Endothelial cell of umbilical vein (primary cell): ENCODE measurements at regions not wholly inside any gene's neighbourhood (a gene's known extent, or its start where the extent isn't known, plus 50 kb on each side); places are given as distances from the start of the nearest gene placed in this dataset.

Source experiments
- BruUV-seq: library from RNA; stranded (reverse); fragments of 400-500 nt; replicated peaks from 2 replicates; lab custom pipeline; 2021; lab: Mats Ljungman, UMichigan
- CTCF ChIA-PET: fragments of 300-600, 350-600 bp; sonication (Branson Sonifier 250); formaldehyde crosslinking; loops from one replicate; lab custom pipeline; 2021; ENCODE audit warnings: antibody characterized with exemption, inconsistent platforms; lab: Charles Lee
- POLR2A ChIA-PET: fragments of 300-600, 350-600 bp; sonication (Branson Sonifier 250); formaldehyde crosslinking; loops from one replicate; lab custom pipeline; 2021; ENCODE audit warnings: antibody characterized with exemption, inconsistent platforms; lab: Charles Lee
- DNase-seq: peaks from one replicate; pipeline ENCODE4 v3.0.0-alpha.2; 2011; ENCODE audit warnings: low read depth, low spot score
- FAIRE-seq: peaks from 2 replicates; lab custom pipeline; 2011; peaks lifted over from hg19 to GRCh38; lab: Jason Lieb, UNC
- H2AFZ ChIP-seq: 2 replicates; pipeline ENCODE4 v1.6.0; 2012; ENCODE audit warnings: low read depth, low read length, control low read depth, inconsistent platforms
- H3K27ac ChIP-seq: 2 replicates; pipeline ENCODE4 v1.5.1; 2011; ENCODE audit warnings: low read depth, mild to moderate bottlenecking, control low read depth, low read length, moderate library complexity; ENCODE audit not compliant: insufficient read depth
- H3K27me3 ChIP-seq, 2 experiments: 2 replicates each; pipeline versions ENCODE4 v1.6.0 to v1.6.1; 2011; ENCODE audit warnings: low read length in 2 of 2, mixed read lengths in 1 of 2; ENCODE audit not compliant: control insufficient read depth in 2 of 2, insufficient read depth in 2 of 2
- H3K36me3 ChIP-seq, 2 experiments: 2 replicates in 1 of 2; 3 replicates in 1 of 2; pipeline ENCODE4 v1.5.1; 2011; ENCODE audit warnings: low read length in 2 of 2, mild to moderate bottlenecking in 1 of 2, moderate library complexity in 1 of 2; ENCODE audit not compliant: control insufficient read depth in 2 of 2, insufficient read depth in 2 of 2; ENCODE audit errors: extremely low read depth in 1 of 2
- H3K4me1 ChIP-seq: 3 replicates; pipeline ENCODE4 v1.5.1; 2011; ENCODE audit warnings: mild to moderate bottlenecking, low read length; ENCODE audit not compliant: control insufficient read depth, insufficient read depth; ENCODE audit errors: extremely low read depth
- H3K4me2 ChIP-seq: 2 replicates; pipeline ENCODE4 v1.6.1; 2011; ENCODE audit warnings: low read length, control low read depth, mixed read lengths; ENCODE audit not compliant: insufficient read depth
- H3K4me3 ChIP-seq, 3 experiments: fragments of 200-600 bp in 1 of 3; sonication (generic), shearing (Covaris generic) in 1 of 3; replicated peaks in 1 of 3; 2 replicates each; pipeline ENCODE4 v1.5.1; 2011 to 2016; ENCODE audit warnings: control low read depth in 3 of 3, low read length in 3 of 3, mild to moderate bottlenecking in 2 of 3, inconsistent platforms in 1 of 3, low read depth in 1 of 3, moderate library complexity in 1 of 3; ENCODE audit not compliant: insufficient read depth in 1 of 3
- H3K79me2 ChIP-seq: 2 replicates; pipeline ENCODE4 v1.6.0; 2012; ENCODE audit warnings: low read length, inconsistent platforms; ENCODE audit not compliant: control insufficient read depth, insufficient read depth
- H3K9ac ChIP-seq: replicated peaks from 2 replicates; pipeline ENCODE3; 2011; ENCODE audit warnings: low read length, control low read depth; ENCODE audit not compliant: insufficient read depth; ENCODE audit errors: extremely low read depth
- H3K9me1 ChIP-seq: replicated peaks from 3 replicates; pipeline ENCODE4 v1.6.0; 2011; ENCODE audit warnings: mild to moderate bottlenecking, low read length; ENCODE audit not compliant: control insufficient read depth, insufficient read depth; ENCODE audit errors: extremely low read depth
- H3K9me3 ChIP-seq: replicated peaks from 2 replicates; pipeline ENCODE4 v1.5.1; 2012; ENCODE audit warnings: low read length, inconsistent platforms; ENCODE audit not compliant: control insufficient read depth, insufficient read depth
- H4K20me1 ChIP-seq: replicated peaks from 2 replicates; pipeline ENCODE3; 2011; ENCODE audit warnings: mild to moderate bottlenecking, low read length; ENCODE audit not compliant: control insufficient read depth, insufficient read depth; ENCODE audit errors: extremely low read depth
- EZH2 ChIP-seq: IDR thresholded peaks from 2 replicates; pipeline ENCODE4 v1.6.1; 2012; ENCODE audit warnings: borderline replicate concordance, low read depth, mild to moderate bottlenecking, moderate library complexity, low read length, inconsistent platforms; ENCODE audit not compliant: severe bottlenecking
- FOS ChIP-seq: IDR thresholded peaks from 2 replicates; pipeline ENCODE4 v1.6.1; 2011; ENCODE audit warnings: mild to moderate bottlenecking, low read length, moderate library complexity, borderline replicate concordance; ENCODE audit not compliant: insufficient read depth
- GATA2 ChIP-seq: IDR thresholded peaks from 2 replicates; pipeline ENCODE4 v1.7.0; 2011; ENCODE audit warnings: low read depth, mild to moderate bottlenecking, moderate library complexity, mixed read lengths, low read length; ENCODE audit not compliant: insufficient read length, insufficient read depth
- JUN ChIP-seq: IDR thresholded peaks from 2 replicates; pipeline ENCODE4 v1.6.1; 2011; ENCODE audit warnings: borderline replicate concordance, low read depth; ENCODE audit not compliant: insufficient read length, insufficient read depth
- MYC ChIP-seq: IDR thresholded peaks from one replicate; pipeline ENCODE4 v1.6.1; 2011; ENCODE audit warnings: mild to moderate bottlenecking, low read depth, low read length
- POLR2A ChIP-seq: IDR thresholded peaks from 2 replicates; pipeline ENCODE4 v1.6.1; 2012; ENCODE audit warnings: low read depth, mild to moderate bottlenecking, control low read depth, low read length
- POLR2AphosphoS5 ChIP-seq: IDR thresholded peaks from 2 replicates; pipeline ENCODE4 v1.6.1; 2012; ENCODE audit warnings: low read depth, mild to moderate bottlenecking, control low read depth, low read length, moderate library complexity; ENCODE audit not compliant: insufficient read depth
- dilution Hi-C: fragments of 300-500 bp; cut with MboI; formaldehyde crosslinking; loops from one replicate; pipeline ENCODE4 v1.15.0; 2019; ENCODE audit warnings: low sequenced_read_pairs; ENCODE audit not compliant: extremely low pct_ligation_motif_present
- intact Hi-C: fragments of 100-400 bp; cut with micrococcal nuclease; formaldehyde crosslinking; loops from one replicate; pipeline ENCODE4 v1.10.0; 2022
- TF ChIP-seq, protein P1 (sequence below): IDR thresholded peaks from 2 replicates; pipeline ENCODE4 v1.6.1; 2011; ENCODE audit not compliant: insufficient read depth, insufficient read length
- TF ChIP-seq, protein P2 (sequence below), 2 donors: IDR thresholded peaks; 1 replicate in 1 of 2; 2 replicates in 1 of 2; pipeline ENCODE4 v1.5.1; 2011; ENCODE audit warnings: low read length in 2 of 2, mild to moderate bottlenecking in 2 of 2, moderate library complexity in 2 of 2, control low read depth in 1 of 2, inconsistent platforms in 1 of 2, low read depth in 1 of 2; ENCODE audit not compliant: insufficient read depth in 1 of 2; ENCODE audit errors: extremely low read depth in 1 of 2

DNA sequence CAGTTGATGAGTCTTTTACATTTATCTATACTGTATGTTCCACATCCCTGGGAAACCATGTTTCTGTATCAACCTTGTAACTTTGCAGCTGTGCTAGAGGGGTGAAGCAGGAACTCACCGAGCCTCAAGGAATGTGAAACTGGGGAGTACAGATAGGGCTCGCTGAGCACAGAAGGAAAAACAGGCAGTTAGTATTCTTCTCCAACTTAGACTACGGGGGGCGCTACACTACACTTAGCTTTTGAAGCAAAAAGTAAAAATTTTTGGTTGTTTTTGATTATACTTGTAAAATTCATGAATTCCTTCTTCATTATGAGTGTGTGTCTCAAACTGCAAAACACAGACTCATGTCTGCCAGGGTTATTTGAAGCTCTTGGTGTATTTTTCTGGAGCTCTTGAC is 132.7 kb upstream of the RGMA start:
- POLR2A ChIA-PET, result no interaction called here
- FAIRE-seq, result no peak
- Histone ChIP-seq H2AFZ (no peak overlapping the region), H3K27me3 (no peaks in the 10 kb centered on the region), H3K79me2 (no peaks in the 10 kb centered on the region), H3K9me3 (no peaks in the 10 kb centered on the region), H3K36me3 (no peaks in the 10 kb centered on the region), H3K27ac (no peak overlapping the region), H3K9me1 (no peaks in the 10 kb centered on the region), H4K20me1 (no peaks in the 10 kb centered on the region), H3K4me3 (no peak overlapping the region), H3K9ac (no peak overlapping the region), H3K4me2 (no peak overlapping the region), H3K4me1 (no peaks in the 10 kb centered on the region)
- dilution Hi-C loops (no loop called here), intact Hi-C loops (no loop called here)
- BruUV-seq, result no TSS peak
- CTCF ChIA-PET, result no interaction called here
- no peak for DNase-seq
- TF ChIP-seq EZH2, result no peak
- no peak for TF ChIP-seq FOS
- no peak for TF ChIP-seq POLR2AphosphoS5
- TF ChIP-seq POLR2A, result no peak
- TF ChIP-seq MYC, result no peak
- TF ChIP-seq, protein P1, sequence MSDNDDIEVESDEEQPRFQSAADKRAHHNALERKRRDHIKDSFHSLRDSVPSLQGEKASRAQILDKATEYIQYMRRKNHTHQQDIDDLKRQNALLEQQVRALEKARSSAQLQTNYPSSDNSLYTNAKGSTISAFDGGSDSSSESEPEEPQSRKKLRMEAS, result no peak
- TF ChIP-seq, protein P2, sequence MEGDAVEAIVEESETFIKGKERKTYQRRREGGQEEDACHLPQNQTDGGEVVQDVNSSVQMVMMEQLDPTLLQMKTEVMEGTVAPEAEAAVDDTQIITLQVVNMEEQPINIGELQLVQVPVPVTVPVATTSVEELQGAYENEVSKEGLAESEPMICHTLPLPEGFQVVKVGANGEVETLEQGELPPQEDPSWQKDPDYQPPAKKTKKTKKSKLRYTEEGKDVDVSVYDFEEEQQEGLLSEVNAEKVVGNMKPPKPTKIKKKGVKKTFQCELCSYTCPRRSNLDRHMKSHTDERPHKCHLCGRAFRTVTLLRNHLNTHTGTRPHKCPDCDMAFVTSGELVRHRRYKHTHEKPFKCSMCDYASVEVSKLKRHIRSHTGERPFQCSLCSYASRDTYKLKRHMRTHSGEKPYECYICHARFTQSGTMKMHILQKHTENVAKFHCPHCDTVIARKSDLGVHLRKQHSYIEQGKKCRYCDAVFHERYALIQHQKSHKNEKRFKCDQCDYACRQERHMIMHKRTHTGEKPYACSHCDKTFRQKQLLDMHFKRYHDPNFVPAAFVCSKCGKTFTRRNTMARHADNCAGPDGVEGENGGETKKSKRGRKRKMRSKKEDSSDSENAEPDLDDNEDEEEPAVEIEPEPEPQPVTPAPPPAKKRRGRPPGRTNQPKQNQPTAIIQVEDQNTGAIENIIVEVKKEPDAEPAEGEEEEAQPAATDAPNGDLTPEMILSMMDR (IDR thresholded peaks at IDR 0.05; ENCODE audit: extremely low read depth in 1 of 2, insufficient read depth in 1 of 2, low read depth in 1 of 2, low read length in 2 of 2), result no peak
- no peak for TF ChIP-seq JUN
- no peak for TF ChIP-seq GATA2
